ENCODE measurements at regions not wholly inside any gene's neighbourhood (a gene's known extent, or its start where the extent isn't known, plus 50 kb on each side); places are given as distances from the start of the nearest gene placed in this dataset.

GRCh38 chr22:49253656-49254055 lies 574.0 kb downstream of the BRD1 start:
- no peak for TF ChIP-seq GATA2 (IDR thresholded peaks at IDR 0.05; ENCODE audit: low read depth, low read length)
- TF ChIP-seq GATA3 (IDR thresholded peaks at IDR 0.05; ENCODE audit: low read depth, low read length): no peak

- no peak for TF ChIP-seq GATA2 (IDR thresholded peaks at IDR 0.05; ENCODE audit: low read depth, low read length)
- TF ChIP-seq GATA3 (IDR thresholded peaks at IDR 0.05; ENCODE audit: low read depth, low read length): no peak
Observed at GRCh38 chr22:49251371-49251770, 576.3 kb downstream of the BRD1 start.

- no peak for TF ChIP-seq GATA2 (IDR thresholded peaks at IDR 0.05; ENCODE audit: low read depth, low read length)
- no peak for TF ChIP-seq GATA3 (IDR thresholded peaks at IDR 0.05; ENCODE audit: low read depth, low read length)
Observed at GRCh38 chr22:49247194-49247924, 580.3 kb downstream of the BRD1 start.

DNA sequence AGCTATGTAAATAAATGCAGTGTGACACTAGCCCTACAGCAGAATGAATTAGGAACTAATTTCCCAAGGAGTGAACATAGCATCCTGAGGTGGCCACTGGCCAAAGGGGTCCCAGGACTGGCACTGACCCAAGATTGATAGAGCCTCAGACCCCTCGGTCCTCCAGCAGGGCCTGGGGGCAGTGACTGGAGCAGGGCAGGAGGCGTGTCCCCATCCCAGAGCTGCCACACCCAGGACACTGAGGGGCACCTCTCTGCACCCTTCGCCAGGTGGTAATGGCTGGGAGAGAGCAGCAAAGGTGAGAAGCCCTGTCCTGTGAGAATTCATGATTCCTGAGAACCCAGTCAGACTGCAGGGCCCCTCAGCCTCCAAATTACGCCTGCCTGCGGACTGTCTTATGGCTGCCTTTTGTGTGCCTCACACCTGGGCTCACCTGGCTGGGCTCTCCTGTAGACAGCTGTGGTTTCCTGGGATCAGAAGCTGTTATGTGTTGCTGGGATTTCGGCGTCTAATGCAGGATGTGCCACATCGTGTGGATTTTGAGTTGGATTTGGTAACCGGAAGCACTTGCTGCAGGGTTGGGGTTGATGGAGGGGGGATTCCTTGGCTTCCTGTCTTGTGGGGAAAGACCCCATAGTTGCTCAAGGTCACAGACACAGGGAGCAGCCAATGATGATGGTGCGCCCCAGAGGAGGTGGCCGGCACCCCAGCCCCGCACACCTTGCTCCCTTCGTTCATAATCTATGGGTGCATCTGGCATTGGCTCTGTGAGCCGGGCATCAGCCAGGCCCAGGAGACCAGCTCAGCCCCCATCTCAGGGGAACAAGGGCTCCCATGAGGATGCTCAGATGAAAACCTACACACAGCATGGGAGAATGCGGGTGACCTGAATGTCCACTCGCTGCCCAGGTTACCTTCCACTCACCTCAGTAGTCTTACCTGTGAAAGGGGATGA lies 582.9 kb downstream of the BRD1 start:
- no peak for TF ChIP-seq GATA2 (IDR thresholded peaks at IDR 0.05; ENCODE audit: low read depth, low read length)
- TF ChIP-seq GATA3 (IDR thresholded peaks at IDR 0.05; ENCODE audit: low read depth, low read length): no peak

GRCh38 chr22:49243965-49244364 lies 583.7 kb downstream of the BRD1 start:
- no peak for TF ChIP-seq GATA3 (IDR thresholded peaks at IDR 0.05; ENCODE audit: low read depth, low read length)
- no peak for TF ChIP-seq GATA2 (IDR thresholded peaks at IDR 0.05; ENCODE audit: low read depth, low read length)

GRCh38 chr22:49243335-49243734 lies 584.3 kb downstream of the BRD1 start:
- TF ChIP-seq GATA3 (IDR thresholded peaks at IDR 0.05; ENCODE audit: low read depth, low read length): no peak
- TF ChIP-seq GATA2 (IDR thresholded peaks at IDR 0.05; ENCODE audit: low read depth, low read length): no peak

DNA sequence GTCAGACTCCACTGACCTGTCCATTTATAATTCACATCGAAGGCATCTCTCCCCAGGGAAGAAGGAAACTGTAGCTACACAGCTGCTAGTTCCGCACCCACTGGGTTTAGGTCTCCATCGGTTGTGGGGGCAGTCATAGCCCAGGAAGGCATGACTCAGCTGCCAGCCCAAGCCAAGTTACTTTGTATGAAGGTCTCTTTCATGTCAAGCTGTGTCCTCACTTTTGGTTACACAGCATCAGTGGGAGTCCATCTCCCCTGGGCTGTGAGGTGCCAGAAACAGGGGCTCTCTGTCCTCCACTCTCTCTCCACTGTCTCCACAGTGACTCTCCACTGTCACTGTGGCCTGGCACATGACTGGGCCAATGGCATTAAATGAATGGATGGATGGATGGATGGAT lies 585.2 kb downstream of the BRD1 start:
- no peak for TF ChIP-seq GATA2 (IDR thresholded peaks at IDR 0.05; ENCODE audit: low read depth, low read length)

GRCh38 chr22:49241174-49241851 lies 586.4 kb downstream of the BRD1 start:
- no peak for TF ChIP-seq GATA2 (IDR thresholded peaks at IDR 0.05; ENCODE audit: low read depth, low read length)
- TF ChIP-seq GATA3 (IDR thresholded peaks at IDR 0.05; ENCODE audit: low read depth, low read length): no peak

DNA sequence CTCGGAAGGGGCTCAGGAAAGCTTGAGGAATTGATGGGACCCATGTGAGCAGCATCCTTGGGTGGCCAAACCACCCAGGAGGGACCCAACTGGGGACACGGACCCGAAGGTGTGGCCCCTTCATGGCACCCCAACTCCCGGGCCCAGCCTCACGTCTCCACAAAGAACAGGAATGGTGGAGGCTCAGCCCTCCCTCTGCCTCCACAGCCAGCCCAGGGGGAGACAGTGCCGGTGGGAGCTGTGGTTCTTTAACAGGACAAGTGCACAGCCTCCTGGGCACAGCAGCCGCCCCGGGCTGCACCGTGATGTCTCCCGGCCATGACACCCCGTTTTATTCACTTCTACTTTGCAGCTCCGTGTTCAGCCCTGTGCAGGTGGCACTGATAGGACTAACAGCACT lies 587.2 kb downstream of the BRD1 start:
- no peak for TF ChIP-seq GATA2 (IDR thresholded peaks at IDR 0.05; ENCODE audit: low read depth, low read length)

GRCh38 chr22:49240016-49240380 lies 587.7 kb downstream of the BRD1 start:
- TF ChIP-seq GATA3 (IDR thresholded peaks at IDR 0.05; ENCODE audit: low read depth, low read length) (no peak), GATA2 (IDR thresholded peaks at IDR 0.05; ENCODE audit: low read depth, low read length) (no peak)

DNA sequence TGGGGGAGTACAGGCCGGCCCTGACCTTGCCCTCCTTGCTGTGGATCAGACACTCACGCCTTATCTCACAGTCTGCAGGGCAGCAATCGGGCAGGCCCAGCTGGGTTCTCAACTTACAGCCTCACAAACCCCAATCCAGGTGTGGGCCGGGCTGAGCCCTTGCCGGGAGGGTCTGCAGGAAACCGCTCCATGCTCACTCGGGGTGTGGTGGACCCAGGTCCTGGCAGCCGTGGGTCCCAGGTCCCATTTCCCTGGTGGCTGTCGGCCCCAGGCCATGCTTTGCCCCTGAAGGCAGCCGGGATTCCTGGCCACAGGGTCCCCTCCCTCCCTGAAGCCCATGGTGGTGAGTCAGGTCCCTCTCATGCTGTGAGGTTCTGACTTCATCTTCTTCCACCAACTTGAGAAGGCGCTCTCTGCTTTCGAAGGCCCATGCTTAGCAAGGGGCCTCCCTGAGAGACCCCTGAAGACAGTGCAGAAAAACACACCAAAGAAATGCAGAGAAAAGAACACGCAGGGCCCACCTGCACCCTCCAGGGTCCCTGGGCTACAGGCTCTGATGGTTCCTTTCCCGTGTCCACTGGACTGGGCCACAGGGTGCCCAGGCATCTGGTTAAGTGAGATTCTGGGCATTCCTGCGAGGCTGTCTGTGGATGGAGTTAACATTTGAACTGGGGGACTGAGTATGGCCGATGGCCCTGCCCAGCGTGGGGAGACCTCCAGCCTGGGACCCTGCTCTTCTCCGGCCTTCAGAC lies 588.2 kb downstream of the BRD1 start:
- TF ChIP-seq GATA3 (IDR thresholded peaks at IDR 0.05; ENCODE audit: low read depth, low read length) (no peak), GATA2 (IDR thresholded peaks at IDR 0.05; ENCODE audit: low read depth, low read length) (no peak)

DNA sequence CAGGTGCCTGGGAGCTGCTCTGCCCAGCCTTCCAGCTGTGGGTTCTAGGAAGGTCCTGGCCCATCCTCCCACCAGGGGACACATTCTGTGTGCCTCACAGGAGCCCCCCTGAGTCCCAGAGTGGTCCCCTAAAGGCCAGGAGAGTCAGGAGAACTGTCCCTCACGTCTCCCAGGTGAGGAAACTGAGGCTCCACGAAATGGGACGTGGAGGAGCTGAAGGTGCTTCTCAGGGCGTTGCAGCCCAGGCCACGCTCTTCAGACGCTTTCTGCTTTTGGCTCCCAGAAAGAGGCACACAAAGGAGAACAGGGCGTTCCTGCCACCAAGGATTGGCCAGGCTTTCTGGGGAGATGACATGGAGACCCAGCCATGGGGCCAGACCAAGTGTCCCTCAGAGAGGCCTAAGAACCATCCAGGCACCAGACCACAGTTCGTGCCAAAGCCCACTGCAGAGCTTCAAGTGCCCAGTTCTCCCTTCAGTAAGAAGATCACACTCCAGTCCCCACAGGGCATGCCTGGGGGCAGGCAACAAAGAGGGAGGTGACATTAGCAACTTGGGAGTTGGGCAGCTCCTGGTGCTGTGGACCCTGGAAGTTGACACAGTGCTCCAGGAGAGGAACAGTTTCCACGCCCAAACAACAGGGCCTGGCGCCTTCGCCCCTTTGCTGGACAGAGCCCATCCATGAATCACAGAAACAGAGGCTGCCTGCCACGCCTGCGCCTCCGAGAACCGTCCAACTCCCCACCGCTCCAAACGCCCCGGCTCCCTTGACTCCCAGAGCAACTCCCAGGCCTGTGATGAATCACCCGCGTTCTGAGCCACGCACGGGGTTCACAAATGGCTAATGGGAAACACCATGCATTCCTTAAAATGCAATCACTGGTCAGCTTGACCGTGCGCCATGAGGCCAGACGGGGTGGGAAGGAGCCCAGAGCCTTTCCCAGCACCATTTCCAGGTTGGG lies 589.2 kb downstream of the BRD1 start:
- TF ChIP-seq GATA3 (IDR thresholded peaks at IDR 0.05; ENCODE audit: low read depth, low read length): no peak

DNA sequence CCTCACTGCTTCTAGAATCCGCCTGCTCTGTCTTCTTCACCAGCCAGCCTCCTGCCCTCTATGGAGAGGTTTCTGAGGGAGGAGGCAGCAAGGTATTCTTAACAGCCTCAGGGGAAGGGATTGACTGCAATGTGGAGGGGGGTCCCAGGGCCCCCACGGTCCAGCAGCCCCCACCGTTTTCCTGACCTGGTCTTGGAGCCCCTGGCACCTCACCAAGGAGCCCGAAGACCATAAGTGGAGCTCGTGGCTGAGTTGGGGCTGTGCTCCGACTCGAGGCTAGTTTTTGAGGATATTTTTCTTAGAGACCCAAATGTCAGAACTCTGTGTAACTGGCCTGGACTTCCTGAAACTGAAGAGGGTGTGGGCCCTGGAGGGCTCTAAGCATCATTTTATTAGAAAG lies 590.0 kb downstream of the BRD1 start:
- TF ChIP-seq GATA3 (IDR thresholded peaks at IDR 0.05; ENCODE audit: low read depth, low read length): no peak
- TF ChIP-seq GATA2 (IDR thresholded peaks at IDR 0.05; ENCODE audit: low read depth, low read length): no peak
